IPS DF 6.9 (cell line): ENCODE measurements at regions not wholly inside any gene's neighbourhood (a gene's known extent, or its start where the extent isn't known, plus 50 kb on each side); places are given as distances from the start of the nearest gene placed in this dataset.
A peak's percentile ranks its signal among the peaks of the same experiment; 100 is the strongest.

ENCODE experiments used
- DNase-seq: peaks from one replicate; pipeline ENCODE4 v3.0.0-alpha.2; 2013; ENCODE audit warnings: low read depth, low spot score
- H3K27ac ChIP-seq: one replicate; pipeline ENCODE4 v1.5.1; 2013; ENCODE audit warnings: low read length, control low read depth
- H3K27me3 ChIP-seq: 2 replicates; pipeline ENCODE4 v1.6.1; 2013; ENCODE audit warnings: mild to moderate bottlenecking, low read length; ENCODE audit not compliant: control insufficient read depth, insufficient read depth
- H3K36me3 ChIP-seq: 2 replicates; pipeline ENCODE4 v1.6.1; 2013; ENCODE audit warnings: low read length; ENCODE audit not compliant: control insufficient read depth, insufficient read depth
- H3K4me1 ChIP-seq: 2 replicates; pipeline ENCODE4 v1.6.1; 2013; ENCODE audit warnings: low read length; ENCODE audit not compliant: control insufficient read depth, insufficient read depth
- H3K4me3 ChIP-seq: 2 replicates; pipeline ENCODE4 v1.5.1; 2013; ENCODE audit warnings: mild to moderate bottlenecking, low read length
- H3K9me3 ChIP-seq: 2 replicates; pipeline ENCODE4 v1.6.1; 2013; ENCODE audit warnings: low read length, inconsistent platforms; ENCODE audit not compliant: control insufficient read depth, insufficient read depth
- WGBS: extraction: QIAGEN DNeasy Blood & Tissue Kit; methylation state at CpG from one replicate; pipeline ENCODE4 v1.1.7; 2013; ENCODE audit warnings: mixed read lengths, missing lambda C conversion rate; ENCODE audit not compliant: insufficient read length, insufficient coverage; 5-methylcytosine and 5-hydroxymethylcytosine counted together

DNA sequence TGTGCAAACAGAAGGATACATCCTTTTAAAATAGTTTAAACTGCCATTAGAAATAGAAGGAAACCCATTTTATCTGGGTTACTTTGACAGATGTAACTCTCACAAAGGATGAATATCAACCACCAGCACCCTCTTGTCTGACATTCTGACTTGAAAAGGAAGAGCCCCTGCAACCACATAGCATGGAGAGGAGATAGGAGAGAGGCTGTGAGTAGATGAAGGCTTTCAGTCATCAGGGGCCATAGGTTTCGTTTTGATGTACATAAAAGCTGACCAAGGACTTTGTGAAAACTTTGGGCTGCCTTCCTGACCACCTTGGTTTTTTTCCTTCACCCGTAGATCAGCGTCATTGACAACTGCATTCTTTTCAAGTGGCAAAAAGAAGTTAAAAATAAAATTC is 211.6 kb upstream of the PRPS1L1 start:
- Histone ChIP-seq H3K4me1 (no peaks in the 10 kb centered on the region), H3K27ac (no peak overlapping the region), H3K36me3 (no peaks in the 10 kb centered on the region), H3K27me3 (peaks cover 3% of the 10 kb centered on the region; the same call in 1 of the 2 replicates), H3K9me3 (no peaks in the 10 kb centered on the region), H3K4me3 (no peak overlapping the region)
- WGBS = no CpG with 5 or more reads among the region's 3 CpGs
- DNase-seq = no peak

GRCh38 chr7:18241543-18242231 is 214.0 kb upstream of the PRPS1L1 start:
- H3K4me1 ChIP-seq = no peaks in the 10 kb centered on the region
- H3K36me3 ChIP-seq = no peaks in the 10 kb centered on the region
- H3K9me3 ChIP-seq = no peaks in the 10 kb centered on the region
- H3K27me3 ChIP-seq = peaks cover 3% of the 10 kb centered on the region; the same call in 1 of the 2 replicates
- no peak overlapping the region for H3K27ac ChIP-seq
- DNase-seq = peak; percentile 5
- no peak overlapping the region for H3K4me3 ChIP-seq
- WGBS = no CpG with 5 or more reads among the region's 3 CpGs

- H3K27ac ChIP-seq = no peak overlapping the region
- H3K4me3 ChIP-seq = no peak overlapping the region
- no peaks in the 10 kb centered on the region for H3K4me1 ChIP-seq
- no peaks in the 10 kb centered on the region for H3K9me3 ChIP-seq
- WGBS = no CpG with 5 or more reads among the region's 3 CpGs
- DNase-seq = no peak
- H3K27me3 ChIP-seq = peaks cover 3% of the 10 kb centered on the region; the same call in 1 of the 2 replicates
- H3K36me3 ChIP-seq = no peaks in the 10 kb centered on the region
Measured at GRCh38 chr7:18243731-18244130, 216.1 kb upstream of the PRPS1L1 start.

- H3K4me1 ChIP-seq = no peaks in the 10 kb centered on the region
- no peak overlapping the region for H3K4me3 ChIP-seq
- no peaks in the 10 kb centered on the region for H3K36me3 ChIP-seq
- H3K27me3 ChIP-seq = no peaks in the 10 kb centered on the region
- H3K9me3 ChIP-seq = no peaks in the 10 kb centered on the region
- H3K27ac ChIP-seq = no peak overlapping the region
- DNase-seq = no peak
Measured at GRCh38 chr7:18250133-18250532, 222.5 kb upstream of the PRPS1L1 start.

GRCh38 chr7:18257711-18258110 is 230.1 kb upstream of the PRPS1L1 start:
- Histone ChIP-seq H3K4me3 (no peak overlapping the region), H3K27me3 (no peaks in the 10 kb centered on the region), H3K4me1 (no peaks in the 10 kb centered on the region), H3K27ac (no peak overlapping the region), H3K9me3 (no peaks in the 10 kb centered on the region), H3K36me3 (no peaks in the 10 kb centered on the region)
- WGBS = no CpG with 5 or more reads among the region's 2 CpGs
- DNase-seq = no peak

- Histone ChIP-seq H3K4me1 (no peaks in the 10 kb centered on the region), H3K27me3 (no peaks in the 10 kb centered on the region), H3K36me3 (no peaks in the 10 kb centered on the region), H3K4me3 (no peak overlapping the region), H3K9me3 (no peaks in the 10 kb centered on the region), H3K27ac (no peak overlapping the region)
- no peak for DNase-seq
- no CpG with 5 or more reads among the region's 1 CpG for WGBS
Measured at GRCh38 chr7:18262058-18262457, 233.5 kb upstream of the HDAC9 start.

- Histone ChIP-seq H3K9me3 (no peaks in the 10 kb centered on the region), H3K27me3 (no peaks in the 10 kb centered on the region), H3K4me1 (no peaks in the 10 kb centered on the region), H3K36me3 (no peaks in the 10 kb centered on the region), H3K4me3 (no peak overlapping the region), H3K27ac (no peak overlapping the region)
- WGBS = 100% methylated on average over 1 of the region's 4 CpGs
- DNase-seq = no peak
Measured at GRCh38 chr7:18265611-18266281, 229.8 kb upstream of the HDAC9 start.

GRCh38 chr7:18268571-18268970 is 227.0 kb upstream of the HDAC9 start:
- H3K4me1 ChIP-seq = no peaks in the 10 kb centered on the region
- H3K27ac ChIP-seq = no peak overlapping the region
- no peaks in the 10 kb centered on the region for H3K9me3 ChIP-seq
- H3K4me3 ChIP-seq = no peak overlapping the region
- no peaks in the 10 kb centered on the region for H3K36me3 ChIP-seq
- DNase-seq = no peak
- no peaks in the 10 kb centered on the region for H3K27me3 ChIP-seq

DNA sequence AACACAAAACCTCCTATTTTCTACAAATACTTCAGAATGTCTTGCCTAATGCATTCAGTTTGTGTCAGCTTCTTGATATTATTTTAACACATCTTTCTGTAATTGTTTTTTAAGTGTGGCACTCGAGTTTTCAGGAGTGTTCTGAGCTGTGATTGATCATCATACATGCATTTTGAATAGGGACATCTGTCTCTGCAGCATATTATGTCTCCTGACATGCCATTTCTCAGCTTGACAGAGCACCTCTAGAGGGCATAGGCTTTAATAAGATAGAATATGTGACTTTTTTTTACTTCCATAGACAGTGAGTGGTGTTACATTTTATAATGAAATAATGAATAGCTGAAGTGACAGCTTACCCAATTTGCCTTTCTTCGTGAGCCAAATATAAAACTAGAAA is 219.2 kb upstream of the HDAC9 start:
- H3K27ac ChIP-seq = no peak overlapping the region
- no peaks in the 10 kb centered on the region for H3K27me3 ChIP-seq
- H3K4me1 ChIP-seq = no peaks in the 10 kb centered on the region
- no peak for DNase-seq
- H3K9me3 ChIP-seq = no peaks in the 10 kb centered on the region
- no peaks in the 10 kb centered on the region for H3K36me3 ChIP-seq
- WGBS = no CpG with 5 or more reads among the region's 2 CpGs
- no peak overlapping the region for H3K4me3 ChIP-seq

DNA sequence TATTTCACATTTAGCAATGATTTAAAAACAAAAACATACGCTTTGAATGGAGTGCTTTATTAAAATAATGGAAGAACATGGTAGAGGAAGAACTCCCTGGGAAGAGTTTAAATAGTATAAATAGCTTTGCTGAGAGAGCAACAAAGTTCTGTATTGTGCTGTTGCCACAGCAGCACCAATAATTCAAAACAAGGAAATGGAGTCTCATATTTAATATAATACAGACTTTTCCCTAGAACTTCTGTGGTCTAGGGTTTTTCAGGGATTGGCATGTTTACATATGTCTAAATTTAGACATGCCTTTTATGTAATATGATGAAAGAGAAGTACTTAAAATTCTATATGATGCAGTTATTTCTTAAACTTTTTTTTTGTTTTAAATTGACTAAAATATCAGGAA is 217.2 kb upstream of the HDAC9 start:
- Histone ChIP-seq H3K9me3 (no peaks in the 10 kb centered on the region), H3K36me3 (no peaks in the 10 kb centered on the region), H3K4me3 (no peak overlapping the region), H3K4me1 (no peaks in the 10 kb centered on the region), H3K27ac (no peak overlapping the region), H3K27me3 (no peaks in the 10 kb centered on the region)
- no CpG with 5 or more reads among the region's 1 CpG for WGBS
- DNase-seq = no peak

GRCh38 chr7:18283045-18283444 is 212.5 kb upstream of the HDAC9 start:
- no peaks in the 10 kb centered on the region for H3K9me3 ChIP-seq
- no peak overlapping the region for H3K4me3 ChIP-seq
- H3K36me3 ChIP-seq = no peaks in the 10 kb centered on the region
- H3K27me3 ChIP-seq = no peaks in the 10 kb centered on the region
- DNase-seq = no peak
- WGBS = no CpG with 5 or more reads among the region's 1 CpG
- no peaks in the 10 kb centered on the region for H3K4me1 ChIP-seq
- H3K27ac ChIP-seq = no peak overlapping the region
